ENCODE measurements at regions not wholly inside any gene's neighbourhood (a gene's known extent, or its start where the extent isn't known, plus 50 kb on each side); places are given as distances from the start of the nearest gene placed in this dataset.
"Not testable (repeated sequence)": the region's sequence is repeated elsewhere in the genome, so short reads cannot be mapped to it uniquely, and the experiment has no call there.

DNA sequence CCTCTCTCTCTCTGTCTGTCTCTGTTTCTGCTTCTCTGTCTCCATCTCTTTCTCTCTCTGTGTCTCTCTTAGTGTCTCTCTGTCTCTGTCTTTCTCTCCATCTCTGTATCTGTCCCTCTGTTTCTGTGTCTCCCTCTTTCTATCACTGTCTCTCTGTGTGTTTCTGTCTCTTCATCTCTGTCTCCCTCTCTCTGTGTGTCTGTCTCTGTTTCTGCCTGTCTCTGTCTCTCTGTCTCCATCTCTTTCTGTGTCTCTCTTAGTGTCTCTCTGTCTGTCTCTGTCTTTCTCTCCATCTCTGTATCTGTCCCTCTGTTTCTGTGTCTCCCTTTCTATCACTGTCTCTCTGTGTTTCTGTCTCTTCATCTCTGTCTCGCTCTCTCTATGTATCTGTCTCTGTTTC is 125.4 kb upstream of the TPTE start:
- TF ChIP-seq CTCF, POLR2A (IDR thresholded peaks at IDR 0.05): not testable (repeated sequence)

Measured in Peyer's patch (tissue), 4 donors.